HUES48 (cell line): ENCODE measurements at regions not wholly inside any gene's neighbourhood (a gene's known extent, or its start where the extent isn't known, plus 50 kb on each side); places are given as distances from the start of the nearest gene placed in this dataset.

Experiments used
- H3K27ac ChIP-seq: one replicate; pipeline ENCODE4 v1.7.0; 2013; ENCODE audit warnings: low read depth, low read length, inconsistent platforms
- H3K27me3 ChIP-seq: 2 replicates; pipeline ENCODE4 v1.6.1; 2013; ENCODE audit warnings: mild to moderate bottlenecking, low read length; ENCODE audit not compliant: control insufficient read depth, insufficient read depth
- H3K36me3 ChIP-seq: 2 replicates; pipeline ENCODE4 v1.6.1; 2013; ENCODE audit warnings: low read length; ENCODE audit not compliant: control insufficient read depth, insufficient read depth
- H3K4me1 ChIP-seq: 2 replicates; pipeline ENCODE4 v1.6.1; 2013; ENCODE audit warnings: mild to moderate bottlenecking, low read length; ENCODE audit not compliant: control insufficient read depth, insufficient read depth
- H3K4me3 ChIP-seq: 2 replicates; pipeline ENCODE4 v1.5.1; 2013; ENCODE audit warnings: mild to moderate bottlenecking, low read depth, low read length
- H3K9ac ChIP-seq: 2 replicates; pipeline ENCODE4 v1.6.1; 2013; ENCODE audit warnings: mild to moderate bottlenecking, low read depth, low read length, moderate library complexity
- H3K9me3 ChIP-seq: 2 replicates; pipeline ENCODE4 v1.6.1; 2013; ENCODE audit warnings: low read length; ENCODE audit not compliant: control insufficient read depth, insufficient read depth

DNA sequence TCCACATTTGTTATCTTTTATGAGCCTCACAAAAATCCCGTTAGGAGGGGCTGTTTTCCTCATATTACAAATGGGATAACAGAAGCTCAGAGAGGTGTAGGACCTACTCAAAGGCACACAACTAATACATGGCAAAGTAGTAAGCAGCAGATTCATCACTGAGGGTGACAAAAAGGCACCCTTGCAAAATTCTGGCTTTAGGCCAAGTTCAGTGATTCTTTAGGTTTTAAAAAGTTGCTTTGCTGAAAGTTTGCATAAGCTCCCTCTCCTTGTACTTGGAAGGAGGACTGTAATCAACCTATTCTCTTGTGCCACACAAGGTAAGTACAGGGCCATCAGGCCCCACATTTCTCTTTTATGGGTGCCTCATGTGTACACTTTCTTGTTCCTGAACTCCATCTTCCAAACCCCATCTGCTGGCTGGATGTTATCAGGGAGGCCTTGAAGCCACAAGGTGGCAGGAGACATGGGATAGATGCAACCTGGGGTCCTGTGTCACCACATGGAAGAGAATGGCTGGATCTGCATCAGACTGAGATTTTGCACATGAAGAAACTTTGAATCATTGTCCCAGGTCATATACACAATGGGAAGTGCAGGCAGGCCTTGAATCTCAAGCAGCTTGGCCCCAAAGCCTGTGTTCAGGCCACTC is 311.6 kb downstream of the MSX2 start:
- H3K4me1 ChIP-seq = no peaks in the 10 kb centered on the region
- H3K4me3 ChIP-seq = no peak overlapping the region
- no peak overlapping the region for H3K27ac ChIP-seq
- H3K27me3 ChIP-seq = no peaks in the 10 kb centered on the region
- H3K36me3 ChIP-seq = no peaks in the 10 kb centered on the region
- H3K9ac ChIP-seq = no peak overlapping the region
- H3K9me3 ChIP-seq = no peaks in the 10 kb centered on the region

DNA sequence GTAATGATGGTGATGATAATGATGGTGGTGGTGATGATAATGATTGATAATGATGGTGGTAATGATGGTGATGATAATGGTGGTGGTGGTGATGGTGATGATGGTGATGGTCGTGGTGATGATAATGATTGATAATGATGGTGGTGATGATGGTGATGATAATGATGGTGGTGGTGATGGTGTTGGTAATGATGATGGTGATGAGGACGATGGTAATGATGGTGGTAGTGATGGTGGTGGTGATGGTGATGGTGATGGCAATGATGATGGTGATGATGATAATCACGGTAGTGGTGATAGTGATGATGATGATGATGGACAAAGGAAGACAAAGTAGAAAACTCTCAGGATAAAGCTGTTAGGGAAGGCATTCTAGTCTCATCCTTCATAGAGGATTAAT is 310.5 kb downstream of the MSX2 start:
- H3K9ac ChIP-seq = no peak overlapping the region
- H3K36me3 ChIP-seq = no peaks in the 10 kb centered on the region
- no peaks in the 10 kb centered on the region for H3K27me3 ChIP-seq
- H3K4me3 ChIP-seq = no peak overlapping the region
- H3K9me3 ChIP-seq = no peaks in the 10 kb centered on the region
- H3K27ac ChIP-seq = no peak overlapping the region
- no peaks in the 10 kb centered on the region for H3K4me1 ChIP-seq

DNA sequence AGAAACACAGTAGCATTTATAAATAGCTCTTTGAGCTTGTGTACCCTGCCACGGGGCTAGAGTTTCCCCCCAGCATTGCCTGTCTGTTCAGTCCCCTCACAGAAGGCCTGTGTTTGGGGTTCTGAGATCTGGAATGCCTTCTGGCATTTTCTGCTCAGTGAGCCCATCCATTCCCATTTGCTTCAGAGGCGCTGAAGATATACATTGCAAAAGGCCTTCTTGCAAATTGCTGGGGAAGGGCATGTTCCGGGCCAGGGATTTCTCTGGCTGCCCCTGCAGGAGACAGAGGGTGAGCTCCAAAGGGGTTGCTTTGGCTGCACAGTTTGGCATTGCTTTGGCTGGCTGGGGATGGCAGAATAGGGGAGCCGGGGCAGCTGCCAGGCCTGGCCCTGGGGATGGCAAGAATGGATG is 308.4 kb downstream of the MSX2 start:
- Histone ChIP-seq H3K27me3 (no peaks in the 10 kb centered on the region), H3K27ac (no peak overlapping the region), H3K36me3 (no peaks in the 10 kb centered on the region), H3K9ac (no peak overlapping the region), H3K4me1 (no peaks in the 10 kb centered on the region), H3K4me3 (no peak overlapping the region), H3K9me3 (no peaks in the 10 kb centered on the region)

DNA sequence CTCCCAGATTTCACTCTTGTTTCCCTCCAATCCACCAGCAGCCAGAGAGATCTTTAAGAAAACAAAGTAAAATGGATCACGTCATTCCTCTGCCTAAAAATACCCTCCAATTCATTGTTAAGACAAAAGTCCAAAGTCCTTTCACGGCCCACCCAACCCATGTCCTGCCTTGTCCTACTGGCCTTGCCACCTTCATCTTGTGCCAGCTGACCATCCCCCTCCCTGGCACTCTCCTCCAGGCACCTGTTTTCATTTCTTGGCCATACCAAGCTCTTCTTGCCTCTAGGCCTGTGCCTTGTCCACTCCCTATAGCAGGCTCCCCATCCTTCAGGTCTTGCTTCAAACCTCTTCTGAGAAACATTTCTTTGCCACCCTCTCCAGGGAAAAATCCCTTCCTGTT is 307.6 kb downstream of the MSX2 start:
- no peaks in the 10 kb centered on the region for H3K4me1 ChIP-seq
- H3K9ac ChIP-seq = no peak overlapping the region
- no peaks in the 10 kb centered on the region for H3K27me3 ChIP-seq
- no peaks in the 10 kb centered on the region for H3K36me3 ChIP-seq
- H3K27ac ChIP-seq = no peak overlapping the region
- no peak overlapping the region for H3K4me3 ChIP-seq
- no peaks in the 10 kb centered on the region for H3K9me3 ChIP-seq

DNA sequence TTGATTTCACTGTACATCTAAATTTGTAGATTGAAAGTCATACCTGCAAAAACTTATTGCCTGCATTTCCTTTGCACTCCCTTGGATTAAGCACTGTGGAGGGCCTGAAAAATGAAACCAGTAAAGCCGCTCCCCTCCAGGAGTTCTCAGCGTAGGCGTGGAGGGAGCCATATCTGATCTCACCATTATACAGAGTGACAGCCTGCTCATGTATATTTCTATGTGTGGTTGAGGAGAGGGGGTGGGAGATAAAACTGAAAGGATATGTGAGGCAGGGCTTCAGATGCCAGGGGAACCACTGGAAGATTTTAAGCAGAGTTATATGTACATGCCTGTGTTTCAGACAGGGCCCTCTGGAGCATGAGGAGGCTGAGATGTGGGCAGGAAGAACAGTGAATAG is 303.0 kb downstream of the MSX2 start:
- Histone ChIP-seq H3K4me3 (no peak overlapping the region), H3K9ac (no peak overlapping the region), H3K4me1 (no peaks in the 10 kb centered on the region), H3K27me3 (no peaks in the 10 kb centered on the region), H3K36me3 (no peaks in the 10 kb centered on the region), H3K27ac (no peak overlapping the region), H3K9me3 (no peaks in the 10 kb centered on the region)

DNA sequence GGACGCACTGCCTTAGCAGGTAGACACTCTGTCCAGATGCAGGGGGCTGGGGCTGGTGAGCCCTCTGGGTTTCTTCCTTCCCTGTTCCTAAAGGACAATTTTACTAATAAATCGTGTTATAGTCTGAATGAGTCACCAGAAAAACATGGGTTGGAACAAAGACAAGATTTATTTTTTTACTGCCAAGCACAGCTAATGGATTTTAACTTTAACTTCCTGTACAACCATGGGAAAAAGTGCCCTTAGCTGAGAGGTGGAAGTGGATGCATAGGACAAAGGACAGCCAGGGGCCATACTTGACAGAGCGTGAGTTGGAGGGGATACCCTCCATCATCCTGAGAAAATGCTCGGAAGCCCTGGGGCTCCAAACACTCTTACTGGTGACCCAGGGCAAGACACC is 300.7 kb downstream of the MSX2 start:
- Histone ChIP-seq H3K9me3 (no peaks in the 10 kb centered on the region), H3K27ac (no peak overlapping the region), H3K36me3 (no peaks in the 10 kb centered on the region)

DNA sequence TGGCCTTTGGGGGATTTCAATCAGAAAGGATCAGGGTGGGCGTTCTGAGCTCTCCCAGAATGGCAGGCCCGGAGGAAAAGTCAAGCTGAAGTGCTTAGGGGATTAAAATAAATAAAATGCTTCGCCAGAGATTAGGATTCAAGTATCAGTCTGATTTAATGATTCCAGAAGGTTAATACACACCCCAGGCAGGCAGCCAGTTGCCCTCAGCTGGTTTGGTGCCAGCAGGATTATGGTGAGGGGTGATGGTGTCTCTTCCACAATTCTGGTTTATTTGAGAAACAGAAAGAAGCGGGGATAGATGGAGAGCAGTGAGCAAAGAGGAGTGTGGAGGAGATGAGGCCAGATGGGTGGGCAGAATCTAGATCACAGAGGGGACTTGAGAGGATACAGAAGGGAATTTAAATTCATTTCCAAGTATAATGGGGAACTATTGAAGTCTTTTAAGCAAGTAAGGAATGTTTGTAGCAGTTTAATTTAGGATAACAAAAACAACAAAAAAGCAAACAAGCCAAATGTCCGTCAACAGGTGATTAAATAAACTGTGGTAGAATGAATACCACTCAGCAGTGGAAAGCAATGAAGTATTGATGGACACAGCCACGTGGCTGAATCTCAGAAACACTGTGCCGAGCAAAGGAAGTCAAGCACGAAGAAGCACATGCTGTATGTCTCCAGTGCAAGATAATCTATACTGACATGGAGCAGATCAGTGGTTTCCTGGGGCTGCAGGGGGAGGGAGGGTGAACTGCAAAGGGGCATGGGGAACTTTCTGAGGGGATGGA is 297.7 kb downstream of the MSX2 start:
- no peaks in the 10 kb centered on the region for H3K4me1 ChIP-seq
- H3K9ac ChIP-seq = no peak overlapping the region
- H3K36me3 ChIP-seq = no peaks in the 10 kb centered on the region
- H3K4me3 ChIP-seq = no peak overlapping the region
- no peaks in the 10 kb centered on the region for H3K9me3 ChIP-seq
- H3K27me3 ChIP-seq = no peaks in the 10 kb centered on the region
- H3K27ac ChIP-seq = no peak overlapping the region

More for the DNA sequence above, 300.7 kb downstream of the MSX2 start:
- H3K4me3 ChIP-seq = no peak overlapping the region
- no peaks in the 10 kb centered on the region for H3K27me3 ChIP-seq
- H3K4me1 ChIP-seq = no peaks in the 10 kb centered on the region
- no peak overlapping the region for H3K9ac ChIP-seq

DNA sequence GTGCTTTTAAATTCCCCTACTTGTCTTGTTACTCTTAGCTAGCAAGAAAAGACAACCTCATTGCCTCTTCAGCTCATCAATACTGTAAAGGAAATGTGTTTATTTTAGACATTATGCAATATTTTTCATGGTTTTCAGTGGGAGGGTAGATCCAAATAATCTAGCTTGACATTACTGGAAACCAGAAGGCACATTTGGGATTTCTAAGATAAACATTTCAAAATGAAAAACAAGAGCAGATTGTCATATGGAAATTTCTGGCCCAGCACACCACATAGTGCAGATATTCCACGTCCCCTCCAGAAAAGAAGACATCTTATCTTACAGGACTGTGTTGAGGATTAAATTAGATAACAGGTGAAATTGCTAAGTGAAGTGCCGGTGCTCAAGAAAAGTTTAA is 296.9 kb downstream of the MSX2 start:
- no peaks in the 10 kb centered on the region for H3K4me1 ChIP-seq
- H3K27me3 ChIP-seq = no peaks in the 10 kb centered on the region
- H3K9me3 ChIP-seq = no peaks in the 10 kb centered on the region
- H3K27ac ChIP-seq = no peak overlapping the region
- no peak overlapping the region for H3K4me3 ChIP-seq
- H3K9ac ChIP-seq = no peak overlapping the region
- no peaks in the 10 kb centered on the region for H3K36me3 ChIP-seq

DNA sequence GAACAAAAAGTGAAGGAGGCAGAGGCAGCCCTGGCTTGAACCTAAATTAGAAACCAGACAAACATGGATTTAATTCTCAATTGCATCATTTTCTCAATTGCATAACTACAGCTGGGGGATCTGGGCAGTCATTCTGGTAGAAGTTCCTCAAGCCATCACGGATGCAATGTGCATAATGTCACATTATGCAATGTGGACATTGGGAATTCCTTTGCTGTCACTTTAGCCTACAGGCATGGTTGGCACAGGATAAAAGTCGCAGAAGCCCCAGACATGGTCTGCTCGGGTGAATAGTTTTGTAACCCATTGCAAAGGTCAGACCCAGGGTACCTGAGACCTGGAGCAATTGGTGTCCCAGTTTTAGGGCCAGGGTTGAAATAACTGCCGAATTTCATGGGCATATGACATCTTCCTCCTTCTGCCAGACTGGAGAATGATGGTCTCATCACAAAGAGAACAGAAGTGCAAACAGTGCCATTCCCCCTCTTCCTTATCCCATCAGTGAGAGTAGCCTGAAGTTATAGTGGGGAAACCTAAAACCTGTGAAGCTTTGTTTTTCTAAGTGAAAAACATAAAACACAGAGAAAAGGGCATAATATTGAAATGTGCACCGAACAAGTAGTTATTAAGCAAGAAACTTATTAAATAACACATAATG is 290.8 kb downstream of the MSX2 start:
- Histone ChIP-seq H3K9ac (no peak overlapping the region), H3K9me3 (no peaks in the 10 kb centered on the region), H3K27me3 (no peaks in the 10 kb centered on the region), H3K4me1 (no peaks in the 10 kb centered on the region), H3K36me3 (no peaks in the 10 kb centered on the region), H3K4me3 (no peak overlapping the region), H3K27ac (no peak overlapping the region)

DNA sequence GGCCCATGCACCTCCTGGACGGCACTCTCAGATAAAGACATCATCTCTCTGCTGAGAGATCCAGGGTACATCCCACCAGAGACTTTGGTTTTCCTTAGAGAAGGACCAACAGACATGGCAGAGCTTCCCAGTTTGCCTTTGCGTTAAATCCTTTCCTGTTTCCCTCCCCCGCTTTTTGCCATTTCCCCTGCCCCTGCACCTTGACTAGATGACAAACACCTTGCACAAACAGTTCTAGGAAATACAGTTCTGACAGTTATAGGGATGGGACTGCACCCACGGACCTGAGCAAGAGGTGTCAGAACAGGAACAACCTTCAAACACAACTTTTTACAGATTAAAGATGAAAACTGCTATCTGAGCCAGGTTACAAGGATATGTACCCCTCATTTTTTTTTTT is 288.9 kb downstream of the MSX2 start:
- Histone ChIP-seq H3K4me3 (no peak overlapping the region), H3K9me3 (no peaks in the 10 kb centered on the region), H3K27me3 (no peaks in the 10 kb centered on the region), H3K4me1 (no peaks in the 10 kb centered on the region), H3K27ac (no peak overlapping the region), H3K9ac (no peak overlapping the region), H3K36me3 (no peaks in the 10 kb centered on the region)

DNA sequence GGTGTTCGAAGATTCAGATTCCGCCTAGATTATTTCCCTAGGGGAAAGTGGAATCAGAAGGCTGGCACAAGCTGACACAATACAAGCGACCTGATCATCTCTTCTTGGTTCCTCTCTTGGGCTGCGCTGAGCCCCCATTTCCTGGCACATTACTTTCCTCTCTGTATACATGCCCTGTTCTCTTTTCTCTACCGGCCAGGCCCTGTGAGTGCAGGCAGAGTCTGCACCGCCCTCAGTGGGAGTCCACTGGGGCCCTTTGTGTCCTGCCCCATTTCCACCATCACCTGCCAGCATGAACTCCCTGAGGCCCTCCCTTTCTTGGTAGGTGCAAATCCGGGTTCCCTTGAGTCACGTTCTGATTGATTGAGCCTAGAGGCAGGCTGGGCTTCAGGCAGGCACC is 287.9 kb downstream of the MSX2 start:
- Histone ChIP-seq H3K9me3 (no peaks in the 10 kb centered on the region), H3K36me3 (no peaks in the 10 kb centered on the region), H3K4me3 (no peak overlapping the region), H3K27ac (no peak overlapping the region), H3K4me1 (no peaks in the 10 kb centered on the region), H3K27me3 (no peaks in the 10 kb centered on the region), H3K9ac (no peak overlapping the region)
